Cardiac fibroblast (primary cell): ENCODE measurements at regions not wholly inside any gene's neighbourhood (a gene's known extent, or its start where the extent isn't known, plus 50 kb on each side); places are given as distances from the start of the nearest gene placed in this dataset.

Experiments
- DNase-seq, 2 donors: peaks; one replicate each; pipeline versions ENCODE4 v3.0.0 to v3.0.0-alpha.2; 2010; ENCODE audit warnings: low read depth in 2 of 2
- H3K4me3 ChIP-seq, 2 donors: replicated peaks in 1 of 2; 1 replicate in 1 of 2; 2 replicates in 1 of 2; pipeline ENCODE4 v1.5.1; 2011; ENCODE audit warnings: low read depth in 2 of 2, low read length in 2 of 2, mild to moderate bottlenecking in 2 of 2, moderate library complexity in 1 of 2
- TF ChIP-seq, protein P1 (sequence below): IDR thresholded peaks from one replicate; pipeline ENCODE4 v1.5.1; 2011; ENCODE audit warnings: low read depth, mild to moderate bottlenecking, low read length, inconsistent platforms

- no peak for DNase-seq
- H3K4me3 ChIP-seq = no peak overlapping the region
- TF ChIP-seq, protein P1, sequence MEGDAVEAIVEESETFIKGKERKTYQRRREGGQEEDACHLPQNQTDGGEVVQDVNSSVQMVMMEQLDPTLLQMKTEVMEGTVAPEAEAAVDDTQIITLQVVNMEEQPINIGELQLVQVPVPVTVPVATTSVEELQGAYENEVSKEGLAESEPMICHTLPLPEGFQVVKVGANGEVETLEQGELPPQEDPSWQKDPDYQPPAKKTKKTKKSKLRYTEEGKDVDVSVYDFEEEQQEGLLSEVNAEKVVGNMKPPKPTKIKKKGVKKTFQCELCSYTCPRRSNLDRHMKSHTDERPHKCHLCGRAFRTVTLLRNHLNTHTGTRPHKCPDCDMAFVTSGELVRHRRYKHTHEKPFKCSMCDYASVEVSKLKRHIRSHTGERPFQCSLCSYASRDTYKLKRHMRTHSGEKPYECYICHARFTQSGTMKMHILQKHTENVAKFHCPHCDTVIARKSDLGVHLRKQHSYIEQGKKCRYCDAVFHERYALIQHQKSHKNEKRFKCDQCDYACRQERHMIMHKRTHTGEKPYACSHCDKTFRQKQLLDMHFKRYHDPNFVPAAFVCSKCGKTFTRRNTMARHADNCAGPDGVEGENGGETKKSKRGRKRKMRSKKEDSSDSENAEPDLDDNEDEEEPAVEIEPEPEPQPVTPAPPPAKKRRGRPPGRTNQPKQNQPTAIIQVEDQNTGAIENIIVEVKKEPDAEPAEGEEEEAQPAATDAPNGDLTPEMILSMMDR = no peak
Measured at GRCh38 chr5:31113666-31114350, 79.7 kb upstream of the CDH6 start.

DNA sequence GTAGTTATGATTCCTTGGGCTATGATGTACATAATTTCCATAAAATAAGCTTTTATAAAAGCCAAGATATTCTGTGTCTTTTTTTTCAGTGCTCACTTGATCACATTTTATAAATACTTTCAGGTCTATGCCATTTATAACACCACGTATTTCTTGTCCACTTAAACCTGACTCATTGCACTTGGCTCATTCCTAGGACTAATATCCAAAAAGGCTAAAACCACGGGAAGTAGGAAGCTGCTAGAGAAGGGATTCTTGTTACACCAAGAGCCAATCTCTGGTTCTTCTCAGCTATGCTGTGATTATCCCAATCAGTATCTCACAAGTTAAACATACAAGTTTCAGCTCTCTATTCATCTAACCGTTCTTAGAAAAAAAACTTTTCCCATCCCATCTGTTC lies 80.4 kb upstream of the CDH6 start:
- H3K4me3 ChIP-seq = no peak overlapping the region
- DNase-seq = peak; percentile 44 to 58
- TF ChIP-seq, protein P1 = no peak

DNA sequence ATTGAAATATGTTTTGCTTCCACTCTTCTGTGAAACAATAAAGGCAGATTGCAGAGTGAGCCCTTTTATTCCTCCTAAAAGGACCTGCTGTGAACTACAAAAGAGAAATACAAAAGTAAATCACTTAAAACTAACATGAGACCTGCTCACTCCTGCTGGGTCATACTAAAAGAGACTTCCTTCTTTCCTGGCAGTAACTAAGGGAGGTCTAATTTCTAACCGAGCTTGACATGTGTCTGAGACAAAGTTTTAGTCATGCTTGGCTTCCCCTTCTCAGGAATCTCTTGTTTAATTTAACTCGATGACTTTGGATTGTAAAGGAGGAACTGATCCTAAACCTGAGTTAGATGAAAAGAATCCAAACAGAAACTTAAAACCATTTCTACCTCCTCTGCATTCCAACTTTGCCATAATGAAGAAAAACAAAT lies 86.4 kb upstream of the CDH6 start:
- DNase-seq = peak in 1 of 2 donors; percentile 26
- TF ChIP-seq, protein P1 = no peak
- H3K4me3 ChIP-seq = no peak overlapping the region

GRCh38 chr5:31106691-31107090 lies 86.8 kb upstream of the CDH6 start:
- DNase-seq = peak in 1 of 2 donors; percentile 41
- no peak overlapping the region for H3K4me3 ChIP-seq
- TF ChIP-seq, protein P1 = no peak

GRCh38 chr5:31106278-31106677 lies 87.2 kb upstream of the CDH6 start:
- TF ChIP-seq, protein P1 = no peak
- H3K4me3 ChIP-seq = no peak overlapping the region
- no peak for DNase-seq

DNA sequence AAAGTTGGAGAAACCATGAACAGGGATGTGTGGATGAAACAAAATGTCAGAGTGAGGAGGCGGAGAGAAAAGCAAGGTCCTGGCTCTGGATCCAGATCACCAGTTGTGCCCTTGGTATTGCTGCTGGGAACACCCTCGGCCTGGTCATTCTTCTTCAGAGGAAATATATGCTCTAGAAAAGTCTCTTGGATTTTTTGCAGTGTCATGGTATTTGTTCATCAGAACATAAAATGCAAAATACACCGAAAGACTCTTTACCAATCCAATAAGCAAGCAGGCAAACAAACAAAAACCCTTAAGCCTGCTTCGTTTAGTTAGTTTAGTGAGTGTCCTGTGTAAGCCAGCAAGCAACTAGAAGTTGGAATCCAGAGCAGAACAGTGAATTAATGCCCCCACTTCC lies 88.7 kb upstream of the CDH6 start:
- no peak overlapping the region for H3K4me3 ChIP-seq
- no peak for DNase-seq
- TF ChIP-seq, protein P1 = no peak
